Panc1 (cell line): ENCODE measurements at regions not wholly inside any gene's neighbourhood (a gene's known extent, or its start where the extent isn't known, plus 50 kb on each side); places are given as distances from the start of the nearest gene placed in this dataset.
"Not testable (repeated sequence)": the region's sequence is repeated elsewhere in the genome, so short reads cannot be mapped to it uniquely, and the experiment has no call there.

Experiments used
- ATAC-seq: fragments of 200-7000 bp; cut with Tn5 transposase; 2 replicates; pipeline ENCODE4 v1.9.1; 2020; ENCODE audit warnings: mild to moderate bottlenecking, moderate library complexity
- BruUV-seq: library from RNA; stranded (reverse); fragments of 400-500 nt; replicated peaks from 2 replicates; lab custom pipeline; 2021; lab: Mats Ljungman, UMichigan
- CTCF ChIA-PET: fragments of 300-600 bp; sonication (Branson Sonifier 250); formaldehyde crosslinking; loops from one replicate; lab custom pipeline; 2022; ENCODE audit warnings: antibody characterized with exemption; lab: Charles Lee
- POLR2A ChIA-PET: fragments of 300-600 bp; sonication (Branson Sonifier 250); formaldehyde crosslinking; loops from one replicate; lab custom pipeline; 2022; ENCODE audit warnings: antibody characterized with exemption; lab: Charles Lee
- DNase-seq: peaks from one replicate; pipeline ENCODE4 v3.0.0-alpha.2; 2010; ENCODE audit warnings: low read depth, low spot score
- H3K27ac ChIP-seq: 2 replicates; pipeline ENCODE4 v1.5.1; 2011; ENCODE audit warnings: mild to moderate bottlenecking, low read length, inconsistent platforms
- H3K27me3 ChIP-seq: fragments of 200-500 bp; sonication (Bioruptor generic); 2 replicates; pipeline ENCODE4 v1.6.0; 2014; ENCODE audit warnings: low read length, inconsistent platforms; ENCODE audit not compliant: control insufficient read depth, insufficient read depth
- H3K36me3 ChIP-seq: fragments of 200-500 bp; sonication (Bioruptor generic); 2 replicates; pipeline ENCODE4 v1.5.1; 2014; ENCODE audit warnings: inconsistent platforms, mild to moderate bottlenecking, low read length, moderate library complexity; ENCODE audit not compliant: control insufficient read depth, insufficient read depth
- H3K4me1 ChIP-seq: 2 replicates; pipeline ENCODE4 v1.5.1; 2011; ENCODE audit warnings: inconsistent platforms, mild to moderate bottlenecking, low read length, moderate library complexity; ENCODE audit not compliant: control insufficient read depth, insufficient read depth
- H3K4me3 ChIP-seq, 2 experiments: 2 replicates each; pipeline ENCODE4 v1.5.1; 2011 to 2012; ENCODE audit warnings: low read depth in 2 of 2, low read length in 2 of 2, mild to moderate bottlenecking in 2 of 2, inconsistent platforms in 1 of 2, moderate library complexity in 1 of 2
- H3K9me3 ChIP-seq: fragments of 200-500 bp; sonication (Bioruptor generic); 2 replicates; pipeline ENCODE4 v1.5.1; 2014; ENCODE audit warnings: low read depth, mild to moderate bottlenecking, inconsistent platforms, low read length, moderate library complexity; ENCODE audit not compliant: control insufficient read depth, insufficient read depth
- CTCF ChIP-seq: fragments of 450-650 bp; IDR thresholded peaks from 2 replicates; pipeline ENCODE4 v1.5.1; 2017; ENCODE audit warnings: mild to moderate bottlenecking
- POLR2AphosphoS5 ChIP-seq: IDR thresholded peaks from 2 replicates; pipeline ENCODE4 v1.6.1; 2012; ENCODE audit warnings: mild to moderate bottlenecking, low read depth, low read length, moderate library complexity
- REST ChIP-seq, 2 experiments: IDR thresholded peaks; 2 replicates each; pipeline ENCODE4 v1.6.1; 2011 to 2012; ENCODE audit warnings: low read depth in 2 of 2, control low read depth in 1 of 2, low read length in 1 of 2, mild to moderate bottlenecking in 1 of 2, moderate library complexity in 1 of 2; ENCODE audit not compliant: insufficient read depth in 1 of 2
- SIN3A ChIP-seq: IDR thresholded peaks from 2 replicates; pipeline ENCODE4 v1.6.1; 2012; ENCODE audit warnings: low read depth, mild to moderate bottlenecking, low read length, moderate library complexity, borderline replicate concordance; ENCODE audit not compliant: insufficient read depth
- TCF7L2 ChIP-seq: IDR thresholded peaks from 2 replicates; pipeline ENCODE4 v1.6.1; 2011; ENCODE audit warnings: mild to moderate bottlenecking, low read depth, low read length, inconsistent platforms
- in situ Hi-C: cut with HindIII; loops from 2 replicates; pipeline ENCODE4 v1.10.0; 2016; ENCODE audit warnings: low sequenced_read_pairs, low pct_unique_long_range_greater_than_20kb
- intact Hi-C: fragments of 100-400 bp; cut with micrococcal nuclease; formaldehyde crosslinking; loops from one replicate; pipeline ENCODE4 v1.10.0; 2022; ENCODE audit not compliant: unreplicated experiment

GRCh38 chr14:71629765-71630492 is 302.3 kb upstream of the RGS6 start:
- ATAC-seq: no peak
- Histone ChIP-seq H3K9me3 (no peaks in the 10 kb centered on the region), H3K36me3 (no peaks in the 10 kb centered on the region; the same call in 1 of the 2 replicates), H3K4me1 (no peaks in the 10 kb centered on the region), H3K27me3 (no peaks in the 10 kb centered on the region), H3K4me3 (no peak overlapping the region), H3K27ac (no peak overlapping the region)
- CTCF ChIA-PET: interaction anchor here (0.6 kb wide), 1 partner anchor 14 kb away, joined by 7 read pairs; no protein-coding TSS in a partner anchor
- intact Hi-C loops (no loop called here), in situ Hi-C loops (no loop called here)
- POLR2A ChIA-PET: no interaction called here
- no TSS peak for BruUV-seq
- no peak for DNase-seq
- TF ChIP-seq TCF7L2: no peak
- no peak for TF ChIP-seq REST (IDR thresholded peaks at IDR 0.05; ENCODE audit: insufficient read depth in 1 of 2, low read depth in 2 of 2, low read length in 1 of 2)
- TF ChIP-seq CTCF: no peak
- TF ChIP-seq POLR2AphosphoS5: no peak
- no peak for TF ChIP-seq SIN3A

- in situ Hi-C loops, H3K27me3 ChIP-seq, H3K27ac ChIP-seq, CTCF ChIA-PET, BruUV-seq, H3K4me3 ChIP-seq, DNase-seq, ATAC-seq, H3K4me1 ChIP-seq, H3K36me3 ChIP-seq, intact Hi-C loops, POLR2A ChIA-PET, H3K9me3 ChIP-seq: not testable (repeated sequence)
Observed at GRCh38 chr14:71631030-71631429, 301.2 kb upstream of the RGS6 start.

- Histone ChIP-seq H3K9me3 (no peaks in the 10 kb centered on the region), H3K36me3 (no peaks in the 10 kb centered on the region), H3K4me3 (no peak overlapping the region), H3K27me3 (no peaks in the 10 kb centered on the region), H3K27ac (no peak overlapping the region), H3K4me1 (no peaks in the 10 kb centered on the region)
- BruUV-seq: no TSS peak
- intact Hi-C loops (no loop called here), in situ Hi-C loops (no loop called here)
- DNase-seq: no peak
- ChIA-PET POLR2A (no interaction called here), CTCF (no interaction called here)
- ATAC-seq: no peak
- TF ChIP-seq CTCF (no peak), POLR2AphosphoS5 (no peak), REST (IDR thresholded peaks at IDR 0.05; ENCODE audit: insufficient read depth in 1 of 2, low read depth in 2 of 2, low read length in 1 of 2) (no peak), TCF7L2 (no peak), SIN3A (no peak)
Observed at GRCh38 chr14:71632440-71632946, 299.7 kb upstream of the RGS6 start.
